ENCODE measurements at regions not wholly inside any gene's neighbourhood (a gene's known extent, or its start where the extent isn't known, plus 50 kb on each side); places are given as distances from the start of the nearest gene placed in this dataset.

DNA sequence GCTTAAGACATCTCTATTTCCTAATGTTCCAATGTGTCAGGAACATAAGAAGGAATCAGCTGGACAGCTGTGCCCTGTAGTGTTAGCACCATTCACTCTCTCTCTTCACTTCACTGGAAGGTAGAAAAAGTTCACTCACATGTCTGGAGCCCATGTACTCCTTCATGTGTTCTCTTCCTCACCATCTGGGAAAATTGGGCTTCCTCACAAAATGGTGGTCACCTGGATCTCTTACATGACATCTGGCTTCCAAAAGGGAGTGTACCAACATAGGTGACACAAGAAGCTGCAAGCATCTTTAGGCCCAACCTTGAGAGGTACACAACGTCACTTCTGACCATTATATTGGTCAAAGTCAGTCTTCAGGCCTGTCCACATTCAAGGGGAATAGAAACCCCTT, 882.6 kb downstream of the LTN1 start:
- H3K9me2 ChIP-seq (replicated peaks; ENCODE audit: insufficient read depth), result no peaks in the 10 kb centered on the region
- no peak overlapping the region for H3K4me2 ChIP-seq
- no peaks in the 10 kb centered on the region for H3K36me3 ChIP-seq (replicated peaks; ENCODE audit: insufficient read depth, low read depth)
- H3K27ac ChIP-seq, result peak overlapping the region; percentile 65
- H3K4me1 ChIP-seq (ENCODE audit: insufficient read depth), result peaks cover 18% of the 10 kb centered on the region
- H3K27me3 ChIP-seq, result no peaks in the 10 kb centered on the region
- WGBS (ENCODE audit: low lambda C conversion rate, missing lambda C conversion rate), result 100% methylated on average over 1 of the region's 1 CpG
- H3K79me2 ChIP-seq, result no peaks in the 10 kb centered on the region
- H3K4me3 ChIP-seq, result no peak overlapping the region
- no peaks in the 10 kb centered on the region for H4K20me1 ChIP-seq (ENCODE audit: insufficient read depth, poor library complexity, severe bottlenecking)
- no peak for TF ChIP-seq EZH2 (IDR thresholded peaks at IDR 0.05; ENCODE audit: borderline replicate concordance)
- no peak for TF ChIP-seq EZH2phosphoT487 (IDR thresholded peaks at IDR 0.05; ENCODE audit: low read depth, severe bottlenecking, unreplicated experiment)
- TF ChIP-seq, protein P1, sequence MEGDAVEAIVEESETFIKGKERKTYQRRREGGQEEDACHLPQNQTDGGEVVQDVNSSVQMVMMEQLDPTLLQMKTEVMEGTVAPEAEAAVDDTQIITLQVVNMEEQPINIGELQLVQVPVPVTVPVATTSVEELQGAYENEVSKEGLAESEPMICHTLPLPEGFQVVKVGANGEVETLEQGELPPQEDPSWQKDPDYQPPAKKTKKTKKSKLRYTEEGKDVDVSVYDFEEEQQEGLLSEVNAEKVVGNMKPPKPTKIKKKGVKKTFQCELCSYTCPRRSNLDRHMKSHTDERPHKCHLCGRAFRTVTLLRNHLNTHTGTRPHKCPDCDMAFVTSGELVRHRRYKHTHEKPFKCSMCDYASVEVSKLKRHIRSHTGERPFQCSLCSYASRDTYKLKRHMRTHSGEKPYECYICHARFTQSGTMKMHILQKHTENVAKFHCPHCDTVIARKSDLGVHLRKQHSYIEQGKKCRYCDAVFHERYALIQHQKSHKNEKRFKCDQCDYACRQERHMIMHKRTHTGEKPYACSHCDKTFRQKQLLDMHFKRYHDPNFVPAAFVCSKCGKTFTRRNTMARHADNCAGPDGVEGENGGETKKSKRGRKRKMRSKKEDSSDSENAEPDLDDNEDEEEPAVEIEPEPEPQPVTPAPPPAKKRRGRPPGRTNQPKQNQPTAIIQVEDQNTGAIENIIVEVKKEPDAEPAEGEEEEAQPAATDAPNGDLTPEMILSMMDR (IDR thresholded peaks at IDR 0.05; ENCODE audit: poor library complexity), result no peak
- DNase-seq (ENCODE audit: low spot score), result no peak
- no peak overlapping the region for H2AFZ ChIP-seq
- H3K9me3 ChIP-seq (ENCODE audit: low read depth), result no peaks in the 10 kb centered on the region

DNA sequence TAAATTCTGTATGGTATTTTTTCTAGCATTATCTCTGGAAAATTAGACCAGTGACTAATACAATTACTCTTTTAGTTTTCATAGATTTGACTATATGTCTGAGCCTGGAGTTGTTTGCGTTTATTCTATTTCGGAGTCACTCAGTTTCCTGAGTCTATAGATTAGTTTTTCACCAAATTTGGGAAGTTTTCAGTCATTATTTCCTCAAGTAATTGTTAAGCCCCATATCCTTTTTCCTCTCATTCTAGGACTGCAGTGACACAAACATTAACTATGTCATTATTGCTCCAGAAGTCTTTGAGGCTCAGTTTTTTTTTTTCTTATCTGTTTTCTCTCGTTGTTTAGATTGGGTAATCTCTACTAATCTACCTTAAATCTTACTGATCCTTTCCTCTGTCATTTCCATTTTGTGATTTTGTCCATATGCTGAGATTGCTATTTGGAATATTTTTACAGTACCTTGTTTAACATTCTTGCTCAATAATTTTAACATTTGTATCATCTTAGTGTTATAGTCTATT, 886.2 kb downstream of the LTN1 start:
- WGBS (ENCODE audit: low lambda C conversion rate, missing lambda C conversion rate), result 52% methylated on average over 3 of the region's 3 CpGs

DNA sequence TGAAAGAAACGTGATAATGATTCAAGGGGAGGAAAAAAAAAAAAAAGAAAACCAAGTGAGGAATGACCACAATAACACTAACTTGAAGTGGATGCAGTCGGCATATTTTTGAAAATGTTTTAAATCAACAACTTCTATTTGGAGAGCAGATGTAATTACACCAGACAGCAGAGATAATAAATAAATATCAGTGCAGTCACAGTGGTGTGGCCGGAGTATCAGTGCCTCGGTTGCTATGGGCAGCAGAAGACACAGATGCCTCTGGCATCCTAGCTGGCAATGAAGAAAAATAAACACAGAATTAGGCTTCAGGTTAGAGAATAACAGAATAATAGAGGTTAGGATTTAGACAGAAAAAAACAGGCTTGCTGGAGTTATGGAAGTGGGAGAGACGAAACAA, 888.3 kb downstream of the LTN1 start:
- Histone ChIP-seq H3K36me3 (replicated peaks; ENCODE audit: insufficient read depth, low read depth) (no peaks in the 10 kb centered on the region), H3K79me2 (no peaks in the 10 kb centered on the region), H3K4me1 (ENCODE audit: insufficient read depth) (peaks cover 9% of the 10 kb centered on the region), H3K9me3 (ENCODE audit: low read depth) (no peaks in the 10 kb centered on the region), H2AFZ (no peak overlapping the region), H3K4me3 (no peak overlapping the region), H3K27ac (no peak overlapping the region), H4K20me1 (ENCODE audit: insufficient read depth, poor library complexity, severe bottlenecking) (no peaks in the 10 kb centered on the region), H3K4me2 (no peak overlapping the region), H3K9me2 (replicated peaks; ENCODE audit: insufficient read depth) (no peaks in the 10 kb centered on the region), H3K27me3 (no peaks in the 10 kb centered on the region)
- WGBS (ENCODE audit: low lambda C conversion rate, missing lambda C conversion rate), result 77% methylated on average over 5 of the region's 5 CpGs
- TF ChIP-seq, protein P1 (IDR thresholded peaks at IDR 0.05; ENCODE audit: poor library complexity), result no peak
- TF ChIP-seq EZH2phosphoT487 (IDR thresholded peaks at IDR 0.05; ENCODE audit: low read depth, severe bottlenecking, unreplicated experiment) (no peak), EZH2 (IDR thresholded peaks at IDR 0.05; ENCODE audit: borderline replicate concordance) (no peak)
- DNase-seq (ENCODE audit: low spot score), result no peak

More for the DNA sequence above, 886.2 kb downstream of the LTN1 start:
- no peaks in the 10 kb centered on the region for H3K27me3 ChIP-seq
- H3K36me3 ChIP-seq (replicated peaks; ENCODE audit: insufficient read depth, low read depth), result no peaks in the 10 kb centered on the region
- no peaks in the 10 kb centered on the region for H3K9me2 ChIP-seq (replicated peaks; ENCODE audit: insufficient read depth)
- H4K20me1 ChIP-seq (ENCODE audit: insufficient read depth, poor library complexity, severe bottlenecking), result no peaks in the 10 kb centered on the region
- no peak overlapping the region for H3K4me3 ChIP-seq
- no peaks in the 10 kb centered on the region for H3K79me2 ChIP-seq
- H3K9me3 ChIP-seq (ENCODE audit: low read depth), result no peaks in the 10 kb centered on the region
- DNase-seq (ENCODE audit: low spot score), result no peak
- peak overlapping the region; percentile 27 for H3K27ac ChIP-seq
- TF ChIP-seq EZH2 (IDR thresholded peaks at IDR 0.05; ENCODE audit: borderline replicate concordance) (no peak), EZH2phosphoT487 (IDR thresholded peaks at IDR 0.05; ENCODE audit: low read depth, severe bottlenecking, unreplicated experiment) (no peak)
- TF ChIP-seq, protein P1 (IDR thresholded peaks at IDR 0.05; ENCODE audit: poor library complexity), result no peak
- H3K4me1 ChIP-seq (ENCODE audit: insufficient read depth), result peaks cover 18% of the 10 kb centered on the region
- H2AFZ ChIP-seq, result no peak overlapping the region
- no peak overlapping the region for H3K4me2 ChIP-seq

DNA sequence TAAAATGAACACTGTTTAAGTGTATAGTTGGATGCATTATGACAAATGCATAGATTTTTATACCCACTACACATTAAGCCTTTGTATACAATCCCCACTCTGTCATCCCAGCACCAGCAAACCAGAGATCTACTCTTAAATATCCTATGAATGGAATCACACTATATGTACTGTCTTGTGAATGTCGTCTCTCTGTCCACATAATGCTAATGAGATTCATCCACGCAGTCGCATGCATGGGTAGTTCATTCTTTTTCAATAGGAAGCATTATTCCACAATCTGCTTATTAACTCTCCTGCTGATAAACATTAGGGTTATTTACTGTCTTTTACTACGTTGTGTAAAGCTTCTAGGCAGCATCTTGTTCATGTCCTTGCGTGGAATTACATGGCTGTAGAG, 892.3 kb downstream of the LTN1 start:
- 83% methylated on average over 5 of the region's 5 CpGs for WGBS (ENCODE audit: low lambda C conversion rate, missing lambda C conversion rate)
- DNase-seq (ENCODE audit: low spot score), result no peak
- Histone ChIP-seq H3K27me3 (no peaks in the 10 kb centered on the region), H3K79me2 (no peaks in the 10 kb centered on the region), H3K4me1 (ENCODE audit: insufficient read depth) (no peaks in the 10 kb centered on the region), H3K9me3 (ENCODE audit: low read depth) (no peaks in the 10 kb centered on the region), H3K36me3 (replicated peaks; ENCODE audit: insufficient read depth, low read depth) (no peaks in the 10 kb centered on the region), H3K4me2 (no peak overlapping the region), H3K4me3 (no peak overlapping the region), H2AFZ (no peak overlapping the region), H4K20me1 (ENCODE audit: insufficient read depth, poor library complexity, severe bottlenecking) (no peaks in the 10 kb centered on the region), H3K9me2 (replicated peaks; ENCODE audit: insufficient read depth) (no peaks in the 10 kb centered on the region), H3K27ac (no peak overlapping the region)
- no peak for TF ChIP-seq EZH2 (IDR thresholded peaks at IDR 0.05; ENCODE audit: borderline replicate concordance)
- TF ChIP-seq, protein P1 (IDR thresholded peaks at IDR 0.05; ENCODE audit: poor library complexity), result no peak
- no peak for TF ChIP-seq EZH2phosphoT487 (IDR thresholded peaks at IDR 0.05; ENCODE audit: low read depth, severe bottlenecking, unreplicated experiment)
